Lower leg skin (tissue), 4 donors: ENCODE measurements at regions not wholly inside any gene's neighbourhood (a gene's known extent, or its start where the extent isn't known, plus 50 kb on each side); places are given as distances from the start of the nearest gene placed in this dataset.

Source experiments
- DNase-seq, 2 donors: peaks; one replicate each; pipeline ENCODE4 v3.0.0-alpha.2; 2019; ENCODE audit warnings: low spot score in 2 of 2
- H3K4me3 ChIP-seq: fragments of 200-600 bp; sonication (generic); 2 replicates; pipeline ENCODE4 v1.5.1; 2017; ENCODE audit warnings: mild to moderate bottlenecking, low read depth; ENCODE audit not compliant: poor library complexity, severe bottlenecking
- CTCF ChIP-seq, 3 donors: fragments of 450-650 bp; IDR thresholded peaks; one replicate each; pipeline ENCODE4 v1.5.1; 2016; ENCODE audit warnings: antibody characterized with exemption in 3 of 3, mild to moderate bottlenecking in 3 of 3, moderate library complexity in 2 of 3
- POLR2A ChIP-seq, 2 donors: fragments of 450-650 bp; IDR thresholded peaks; one replicate each; pipeline ENCODE4 v1.6.1; 2016 to 2017; ENCODE audit warnings: antibody characterized with exemption in 2 of 2, mild to moderate bottlenecking in 1 of 2, moderate library complexity in 1 of 2
- WGBS, 2 donors: methylation state at CpG; one replicate each; pipeline ENCODE4 v1.1.5; 2018; 5-methylcytosine and 5-hydroxymethylcytosine counted together
- intact Hi-C: fragments of 100-400 bp; cut with DNase I; formaldehyde crosslinking; loops from one replicate; pipeline ENCODE4 v1.15.0; 2023; ENCODE audit warnings: low total_unique reads

DNA sequence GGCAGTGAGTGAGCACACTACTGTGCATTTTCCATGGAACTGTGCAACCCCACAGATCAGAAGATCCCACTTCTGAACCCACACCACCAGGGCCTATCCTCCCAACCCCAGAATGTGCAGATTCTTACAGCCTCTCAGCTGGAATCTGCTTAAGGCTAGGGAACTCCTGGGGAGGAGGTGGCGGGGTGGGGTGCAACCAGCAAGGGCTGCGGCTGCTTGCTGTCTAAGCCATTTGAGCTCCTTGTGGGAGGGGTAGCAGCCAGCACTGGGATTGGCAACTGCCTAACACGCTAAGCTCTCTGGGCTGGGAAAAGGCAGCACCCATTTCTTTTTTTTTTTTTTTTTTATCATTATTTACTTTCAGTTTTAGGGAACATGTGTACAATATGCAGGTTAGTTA is 353.3 kb downstream of the RAB28 start:
- TF ChIP-seq POLR2A (IDR thresholded peaks at IDR 0.05) = no peak
- no peak for TF ChIP-seq CTCF (IDR thresholded peaks at IDR 0.05)
- no peak overlapping the region for H3K4me3 ChIP-seq
- no peak for DNase-seq
- WGBS, 2 donors = 54 to 57% methylated on average over 3 of the region's 3 CpGs
- intact Hi-C loops = no loop called here

GRCh38 chr4:13129095-13129494 is 355.0 kb downstream of the RAB28 start:
- no peak for DNase-seq
- intact Hi-C loops = no loop called here
- 85 to 90% methylated on average over 5 of the region's 5 CpGs for WGBS, 2 donors
- no peak overlapping the region for H3K4me3 ChIP-seq
- TF ChIP-seq POLR2A (IDR thresholded peaks at IDR 0.05) = no peak
- TF ChIP-seq CTCF (IDR thresholded peaks at IDR 0.05) = no peak

- WGBS, 2 donors = 40 to 61% methylated on average over 7 of the region's 7 CpGs
- no peak for DNase-seq
- intact Hi-C loops = no loop called here
Observed at GRCh38 chr4:13126976-13127910, 356.9 kb downstream of the RAB28 start.

GRCh38 chr4:13118633-13119032 is 365.5 kb downstream of the RAB28 start:
- DNase-seq = no peak
- intact Hi-C loops = no loop called here
- H3K4me3 ChIP-seq = no peak overlapping the region
- 69 to 71% methylated on average over 2 of the region's 2 CpGs for WGBS, 2 donors
- TF ChIP-seq CTCF (IDR thresholded peaks at IDR 0.05) (no peak), POLR2A (IDR thresholded peaks at IDR 0.05) (no peak)

More at GRCh38 chr4:13126976-13127910, 356.9 kb downstream of the RAB28 start:
- no peak overlapping the region for H3K4me3 ChIP-seq
- TF ChIP-seq POLR2A (IDR thresholded peaks at IDR 0.05) = no peak
- TF ChIP-seq CTCF (IDR thresholded peaks at IDR 0.05) = no peak

DNA sequence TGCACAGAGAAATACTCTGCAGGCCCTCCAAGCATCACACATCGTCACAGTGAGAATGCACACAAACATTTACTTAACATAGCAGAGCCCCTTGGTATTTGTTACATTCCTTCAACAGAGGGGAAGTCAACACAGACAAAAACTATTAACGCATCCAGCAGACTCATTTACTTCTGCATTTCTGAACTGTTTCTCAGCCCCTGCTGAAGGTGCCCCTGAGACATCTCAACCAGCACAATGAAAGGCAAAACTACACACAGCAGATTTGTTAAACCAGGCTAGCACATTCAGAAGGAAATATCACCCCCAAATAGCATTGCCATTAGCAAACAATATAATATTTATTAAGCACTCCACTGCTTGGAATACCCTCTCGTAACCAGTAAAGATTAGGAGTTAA is 367.0 kb downstream of the RAB28 start:
- intact Hi-C loops = no loop called here
- WGBS, 2 donors = 74 to 87% methylated on average over 3 of the region's 3 CpGs
- DNase-seq = no peak
- no peak overlapping the region for H3K4me3 ChIP-seq
- TF ChIP-seq POLR2A (IDR thresholded peaks at IDR 0.05) (no peak), CTCF (IDR thresholded peaks at IDR 0.05) (no peak)
